NCI-H446 (cell line): ENCODE measurements at regions not wholly inside any gene's neighbourhood (a gene's known extent, or its start where the extent isn't known, plus 50 kb on each side); places are given as distances from the start of the nearest gene placed in this dataset.
"Not testable (repeated sequence)": the region's sequence is repeated elsewhere in the genome, so short reads cannot be mapped to it uniquely, and the experiment has no call there.

Experiments
- DNase-seq, 2 experiments: peaks; one replicate each; lab custom pipeline; 2025; lab: John Stamatoyannopoulos, UW

GRCh38 chr2:153307223-153307622, 171.3 kb downstream of the RPRM start:
- DNase-seq: no peak

GRCh38 chr2:153299809-153300208, 178.8 kb downstream of the RPRM start:
- no peak for DNase-seq

GRCh38 chr2:153299217-153299616, 179.3 kb downstream of the RPRM start:
- DNase-seq: no peak

- no peak for DNase-seq
These were observed 184.3 kb downstream of the RPRM start for GRCh38 chr2:153294199-153294786.

GRCh38 chr2:153291718-153292117, 186.8 kb downstream of the RPRM start:
- no peak for DNase-seq

- no peak for DNase-seq
These were observed 191.3 kb downstream of the RPRM start for GRCh38 chr2:153287109-153287801.

GRCh38 chr2:153268941-153269461, 209.6 kb downstream of the RPRM start:
- DNase-seq: no peak

GRCh38 chr2:153256876-153257275, 221.7 kb downstream of the RPRM start:
- DNase-seq: not testable (repeated sequence)

GRCh38 chr2:153246636-153247035, 231.9 kb downstream of the RPRM start:
- not testable (repeated sequence) for DNase-seq

GRCh38 chr2:153235516-153235915, 243.0 kb downstream of the RPRM start:
- no peak for DNase-seq

- no peak for DNase-seq
These were observed 246.1 kb downstream of the RPRM start for GRCh38 chr2:153232464-153232863.

GRCh38 chr2:153230977-153231376, 247.6 kb downstream of the RPRM start:
- DNase-seq: no peak

GRCh38 chr2:153228904-153229303, 249.7 kb downstream of the RPRM start:
- DNase-seq: no peak

- no peak for DNase-seq
These were observed 250.6 kb downstream of the RPRM start for GRCh38 chr2:153227981-153228380.

- DNase-seq: no peak
These were observed 256.1 kb downstream of the RPRM start for GRCh38 chr2:153222231-153223165.

GRCh38 chr2:153221506-153221905, 257.1 kb downstream of the RPRM start:
- DNase-seq: no peak

GRCh38 chr2:153221087-153221486, 257.5 kb downstream of the RPRM start:
- no peak for DNase-seq

- DNase-seq: no peak
These were observed 259.7 kb downstream of the RPRM start for GRCh38 chr2:153218851-153219250.

- no peak for DNase-seq
These were observed 264.2 kb downstream of the RPRM start for GRCh38 chr2:153214337-153214736.

GRCh38 chr2:153213022-153213421, 265.5 kb downstream of the RPRM start:
- DNase-seq: no peak

GRCh38 chr2:153197402-153198386, 280.9 kb downstream of the RPRM start:
- DNase-seq: no peak
